ENCODE measurements at regions not wholly inside any gene's neighbourhood (a gene's known extent, or its start where the extent isn't known, plus 50 kb on each side); places are given as distances from the start of the nearest gene placed in this dataset.

DNA sequence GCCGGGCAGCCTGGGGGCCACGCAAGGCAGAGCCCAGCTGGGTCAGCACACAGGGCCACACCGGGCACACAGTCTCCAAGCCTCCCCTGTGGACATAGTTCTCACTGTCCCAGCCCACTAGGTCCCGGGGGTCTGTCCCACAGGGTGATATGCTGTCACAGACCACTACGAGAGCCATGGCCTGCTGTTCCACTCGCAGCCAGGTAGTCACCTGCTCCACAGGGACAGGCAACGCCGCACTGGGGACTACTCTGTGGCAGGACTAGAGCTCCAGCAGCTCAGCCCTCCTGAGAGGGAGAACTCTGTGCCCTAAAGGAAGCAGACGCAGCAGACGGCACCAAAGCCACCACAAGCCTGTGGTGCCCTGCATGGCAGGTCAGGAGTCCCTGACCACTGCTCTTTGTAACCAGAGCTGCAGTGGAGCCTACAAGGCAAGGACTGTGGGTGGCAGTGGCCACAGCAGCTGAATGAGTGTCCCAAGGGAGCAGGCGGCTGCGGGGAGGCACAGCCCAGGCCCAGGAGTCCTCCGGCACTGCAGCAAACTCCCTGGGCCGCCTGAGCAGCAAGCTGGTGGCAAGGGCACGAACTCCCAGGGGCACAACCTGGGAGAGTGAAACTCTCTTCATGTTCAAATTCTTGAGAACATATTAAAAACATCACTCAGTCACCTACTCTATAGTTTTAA is 171.2 kb upstream of the GRK3 start:
- no CpG with 5 or more reads among the region's 15 CpGs for WGBS (ENCODE audit: extremely low coverage, insufficient coverage, low lambda C conversion rate)
- no peak overlapping the region for H2BK15ac ChIP-seq (replicated peaks; ENCODE audit: low read depth)

DNA sequence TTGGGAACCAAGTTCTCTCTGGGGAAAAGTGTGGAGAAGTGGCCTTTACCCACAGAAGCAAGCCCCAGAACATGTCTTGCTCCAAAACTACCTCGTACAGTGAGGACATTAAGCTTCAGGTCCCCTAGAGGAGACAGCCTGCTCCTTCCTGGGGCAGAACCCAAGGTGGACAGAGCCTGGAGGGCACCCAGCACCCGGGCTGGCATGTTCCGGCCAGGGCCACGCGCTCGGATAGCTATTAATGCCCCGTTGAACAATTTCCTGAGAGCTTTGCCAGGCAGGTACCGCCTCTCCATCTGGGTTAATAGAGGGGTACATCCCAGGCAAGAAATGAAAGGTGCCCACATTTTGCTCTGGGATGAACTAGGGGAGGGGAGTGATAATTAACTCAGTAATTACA is 169.0 kb upstream of the GRK3 start:
- Histone ChIP-seq H3K4me3 (ENCODE audit: low read length) (no peak overlapping the region), H4K8ac (ENCODE audit: low read depth, low read length) (no peak overlapping the region), H3K79me1 (ENCODE audit: low read length) (peaks cover 14% of the 10 kb centered on the region), H3K56ac (ENCODE audit: low read length) (no peak overlapping the region), H3K4ac (ENCODE audit: low read depth, low read length) (no peak overlapping the region), H3K23ac (ENCODE audit: low read length) (no peak overlapping the region), H4K5ac (ENCODE audit: low read length) (no peak overlapping the region), H2BK5ac (ENCODE audit: low read length) (no peak overlapping the region), H3K27ac (ENCODE audit: low read depth, low read length) (no peak overlapping the region), H2BK15ac (replicated peaks; ENCODE audit: low read depth) (no peak overlapping the region), H3K4me2 (ENCODE audit: low read length) (no peak overlapping the region), H2AK5ac (ENCODE audit: low read length) (no peak overlapping the region), H2BK120ac (ENCODE audit: low read depth, low read length) (no peak overlapping the region), H3K4me1 (ENCODE audit: control insufficient read depth, low read depth, low read length) (no peaks in the 10 kb centered on the region), H3K27me3 (ENCODE audit: insufficient read depth, low read length, poor library complexity) (no peaks in the 10 kb centered on the region), H3K9ac (ENCODE audit: low read length) (no peak overlapping the region), H3K36me3 (ENCODE audit: control insufficient read depth, insufficient read depth, low read length) (no peaks in the 10 kb centered on the region), H3K18ac (ENCODE audit: low read length) (no peak overlapping the region), H3K79me2 (ENCODE audit: control insufficient read depth, insufficient read depth, low read length) (peaks cover 5% of the 10 kb centered on the region)
- no peak for DNase-seq
- WGBS (ENCODE audit: extremely low coverage, insufficient coverage, low lambda C conversion rate) = no CpG with 5 or more reads among the region's 8 CpGs

More for the DNA sequence above, 171.2 kb upstream of the GRK3 start:
- Histone ChIP-seq H3K4me1 (ENCODE audit: control insufficient read depth, low read depth, low read length) (no peaks in the 10 kb centered on the region), H2AK5ac (ENCODE audit: low read length) (no peak overlapping the region), H3K27me3 (ENCODE audit: insufficient read depth, low read length, poor library complexity) (no peaks in the 10 kb centered on the region), H3K79me2 (ENCODE audit: control insufficient read depth, insufficient read depth, low read length) (peaks cover 3% of the 10 kb centered on the region), H3K79me1 (ENCODE audit: low read length) (peaks cover 16% of the 10 kb centered on the region), H3K23ac (ENCODE audit: low read length) (no peak overlapping the region), H3K18ac (ENCODE audit: low read length) (no peak overlapping the region), H3K56ac (ENCODE audit: low read length) (no peak overlapping the region), H3K9ac (ENCODE audit: low read length) (no peak overlapping the region), H3K27ac (ENCODE audit: low read depth, low read length) (no peak overlapping the region), H4K8ac (ENCODE audit: low read depth, low read length) (no peak overlapping the region), H2BK120ac (ENCODE audit: low read depth, low read length) (no peak overlapping the region), H3K4me3 (ENCODE audit: low read length) (no peak overlapping the region), H3K36me3 (ENCODE audit: control insufficient read depth, insufficient read depth, low read length) (no peaks in the 10 kb centered on the region), H3K4me2 (ENCODE audit: low read length) (no peak overlapping the region), H2BK5ac (ENCODE audit: low read length) (no peak overlapping the region), H4K5ac (ENCODE audit: low read length) (no peak overlapping the region), H3K4ac (ENCODE audit: low read depth, low read length) (no peak overlapping the region)
- DNase-seq = no peak

DNA sequence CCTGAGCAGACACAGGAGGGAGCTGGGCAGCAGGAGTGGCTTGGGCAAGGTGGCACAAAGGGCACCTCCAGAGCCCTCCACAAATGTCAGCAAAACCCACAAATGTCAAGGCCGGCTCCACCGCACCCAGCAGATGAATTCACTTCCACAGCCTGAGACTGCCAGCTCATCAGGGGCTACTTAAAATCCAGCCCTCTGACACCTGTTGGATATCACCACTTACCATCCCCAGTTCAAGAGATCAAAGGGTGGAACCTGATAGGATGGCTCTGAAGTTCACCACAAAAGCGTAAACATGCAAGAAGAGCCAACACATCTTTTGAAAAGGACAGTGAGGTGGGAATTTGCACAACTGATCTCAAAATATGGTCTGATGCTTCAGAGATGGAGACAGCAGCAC is 168.6 kb upstream of the GRK3 start:
- peaks cover 9% of the 10 kb centered on the region for H3K79me2 ChIP-seq (ENCODE audit: control insufficient read depth, insufficient read depth, low read length)
- no peak overlapping the region for H3K4me2 ChIP-seq (ENCODE audit: low read length)
- no peak overlapping the region for H3K9ac ChIP-seq (ENCODE audit: low read length)
- no peaks in the 10 kb centered on the region for H3K36me3 ChIP-seq (ENCODE audit: control insufficient read depth, insufficient read depth, low read length)
- H4K5ac ChIP-seq (ENCODE audit: low read length) = no peak overlapping the region
- H3K23ac ChIP-seq (ENCODE audit: low read length) = no peak overlapping the region
- H3K4me3 ChIP-seq (ENCODE audit: low read length) = no peak overlapping the region
- H3K27me3 ChIP-seq (ENCODE audit: insufficient read depth, low read length, poor library complexity) = no peaks in the 10 kb centered on the region
- no peak overlapping the region for H2BK15ac ChIP-seq (replicated peaks; ENCODE audit: low read depth)
- H3K4me1 ChIP-seq (ENCODE audit: control insufficient read depth, low read depth, low read length) = no peaks in the 10 kb centered on the region
- peaks cover 11% of the 10 kb centered on the region for H3K79me1 ChIP-seq (ENCODE audit: low read length)
- no peak overlapping the region for H3K18ac ChIP-seq (ENCODE audit: low read length)
- no peak overlapping the region for H3K4ac ChIP-seq (ENCODE audit: low read depth, low read length)
- H3K56ac ChIP-seq (ENCODE audit: low read length) = no peak overlapping the region
- no peak overlapping the region for H4K8ac ChIP-seq (ENCODE audit: low read depth, low read length)
- WGBS (ENCODE audit: extremely low coverage, insufficient coverage, low lambda C conversion rate) = no CpG with 5 or more reads among the region's 3 CpGs
- no peak overlapping the region for H2AK5ac ChIP-seq (ENCODE audit: low read length)
- H2BK5ac ChIP-seq (ENCODE audit: low read length) = no peak overlapping the region
- H2BK120ac ChIP-seq (ENCODE audit: low read depth, low read length) = no peak overlapping the region
- no peak overlapping the region for H3K27ac ChIP-seq (ENCODE audit: low read depth, low read length)
- DNase-seq = no peak

DNA sequence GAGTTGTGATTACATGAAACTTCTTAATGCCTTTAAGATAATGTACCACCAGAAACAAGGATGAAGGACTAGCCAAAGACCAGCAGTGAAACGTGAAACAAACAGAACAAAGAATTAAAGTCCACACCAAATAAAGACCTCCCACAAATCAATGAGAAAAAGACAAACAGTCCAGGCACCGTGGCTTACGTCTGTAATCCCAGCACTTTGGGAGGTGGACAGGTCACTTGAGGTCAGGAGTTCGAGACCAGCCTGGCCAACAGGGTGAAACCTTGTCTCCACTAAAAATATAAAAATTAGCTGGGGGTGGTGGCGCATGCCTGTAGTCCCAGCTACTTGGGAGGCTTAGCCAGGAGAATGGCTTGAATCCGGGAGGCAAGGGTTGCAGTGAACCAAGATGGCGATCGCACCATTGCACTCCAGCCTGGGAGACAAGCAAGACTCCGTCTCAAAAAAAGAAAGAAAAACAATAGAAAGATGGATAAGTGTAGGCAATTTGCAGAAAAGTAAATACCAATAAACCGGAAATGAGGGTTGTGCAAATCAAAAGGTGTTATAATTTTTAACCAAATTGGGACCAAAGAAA is 167.8 kb upstream of the GRK3 start:
- no peak overlapping the region for H2AK5ac ChIP-seq (ENCODE audit: low read length)
- no peak overlapping the region for H3K4ac ChIP-seq (ENCODE audit: low read depth, low read length)
- no peak overlapping the region for H3K56ac ChIP-seq (ENCODE audit: low read length)
- no peak overlapping the region for H3K23ac ChIP-seq (ENCODE audit: low read length)
- H2BK120ac ChIP-seq (ENCODE audit: low read depth, low read length) = no peak overlapping the region
- peaks cover 14% of the 10 kb centered on the region for H3K79me2 ChIP-seq (ENCODE audit: control insufficient read depth, insufficient read depth, low read length)
- no peaks in the 10 kb centered on the region for H3K27me3 ChIP-seq (ENCODE audit: insufficient read depth, low read length, poor library complexity)
- no peak overlapping the region for H3K9ac ChIP-seq (ENCODE audit: low read length)
- no CpG with 5 or more reads among the region's 10 CpGs for WGBS (ENCODE audit: extremely low coverage, insufficient coverage, low lambda C conversion rate)
- no peak overlapping the region for H4K5ac ChIP-seq (ENCODE audit: low read length)
- H3K4me3 ChIP-seq (ENCODE audit: low read length) = no peak overlapping the region
- H3K18ac ChIP-seq (ENCODE audit: low read length) = no peak overlapping the region
- no peak overlapping the region for H2BK5ac ChIP-seq (ENCODE audit: low read length)
- H3K4me2 ChIP-seq (ENCODE audit: low read length) = no peak overlapping the region
- peaks cover 11% of the 10 kb centered on the region for H3K79me1 ChIP-seq (ENCODE audit: low read length)
- H3K36me3 ChIP-seq (ENCODE audit: control insufficient read depth, insufficient read depth, low read length) = no peaks in the 10 kb centered on the region
- H3K27ac ChIP-seq (ENCODE audit: low read depth, low read length) = no peak overlapping the region
- no peak for DNase-seq
- H2BK15ac ChIP-seq (replicated peaks; ENCODE audit: low read depth) = no peak overlapping the region
- no peaks in the 10 kb centered on the region for H3K4me1 ChIP-seq (ENCODE audit: control insufficient read depth, low read depth, low read length)
- no peak overlapping the region for H4K8ac ChIP-seq (ENCODE audit: low read depth, low read length)

DNA sequence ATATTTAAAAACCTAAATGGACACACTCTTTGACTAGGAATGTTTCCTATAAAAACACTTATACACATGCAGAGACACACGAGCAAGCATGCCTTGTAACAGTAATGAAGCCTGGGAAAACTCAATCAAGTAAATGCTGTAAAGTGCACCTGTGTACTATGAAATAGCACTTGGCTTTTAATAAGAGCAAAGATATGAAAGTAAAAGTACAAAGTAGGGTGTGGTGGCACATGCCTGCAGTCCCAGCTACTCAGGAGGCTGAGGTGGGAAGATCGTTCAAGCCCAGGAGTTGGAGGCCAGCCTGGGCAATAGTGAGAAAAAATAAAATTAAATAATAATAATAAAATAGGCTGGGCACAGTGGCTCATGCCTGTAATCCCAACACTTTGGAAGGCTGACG is 166.9 kb upstream of the GRK3 start:
- Histone ChIP-seq H3K4me2 (ENCODE audit: low read length) (no peak overlapping the region), H3K4ac (ENCODE audit: low read depth, low read length) (no peak overlapping the region), H2AK5ac (ENCODE audit: low read length) (no peak overlapping the region), H2BK120ac (ENCODE audit: low read depth, low read length) (no peak overlapping the region), H3K36me3 (ENCODE audit: control insufficient read depth, insufficient read depth, low read length) (no peaks in the 10 kb centered on the region), H3K79me2 (ENCODE audit: control insufficient read depth, insufficient read depth, low read length) (peaks cover 21% of the 10 kb centered on the region), H3K56ac (ENCODE audit: low read length) (no peak overlapping the region), H3K23ac (ENCODE audit: low read length) (no peak overlapping the region), H3K4me3 (ENCODE audit: low read length) (no peak overlapping the region), H3K9ac (ENCODE audit: low read length) (no peak overlapping the region), H4K5ac (ENCODE audit: low read length) (no peak overlapping the region), H4K8ac (ENCODE audit: low read depth, low read length) (no peak overlapping the region), H3K27me3 (ENCODE audit: insufficient read depth, low read length, poor library complexity) (no peaks in the 10 kb centered on the region), H2BK15ac (replicated peaks; ENCODE audit: low read depth) (no peak overlapping the region), H3K18ac (ENCODE audit: low read length) (no peak overlapping the region), H2BK5ac (ENCODE audit: low read length) (no peak overlapping the region), H3K4me1 (ENCODE audit: control insufficient read depth, low read depth, low read length) (no peaks in the 10 kb centered on the region), H3K27ac (ENCODE audit: low read depth, low read length) (no peak overlapping the region), H3K79me1 (ENCODE audit: low read length) (peaks cover 15% of the 10 kb centered on the region)
- no peak for DNase-seq
- WGBS (ENCODE audit: extremely low coverage, insufficient coverage, low lambda C conversion rate) = no CpG with 5 or more reads among the region's 3 CpGs
